GM12878 (cell line): ENCODE measurements at regions not wholly inside any gene's neighbourhood (a gene's known extent, or its start where the extent isn't known, plus 50 kb on each side); places are given as distances from the start of the nearest gene placed in this dataset.

Experiments used
- ATAC-seq: fragments of 200-7000 bp; cut with Tn5 transposase; 3 replicates; pipeline ENCODE4 v1.9.1; 2020; ENCODE audit warnings: mild to moderate bottlenecking, moderate library complexity
- BruUV-seq: library from RNA; stranded (reverse); fragments of 400-500 nt; replicated peaks from 2 replicates; lab custom pipeline; 2021; lab: Mats Ljungman, UMichigan
- CTCF ChIA-PET: fragments of 300-600 bp; sonication (Branson Sonifier 250); formaldehyde crosslinking; extraction: SDS; loops from one replicate; lab custom pipeline; 2021; ENCODE audit warnings: inconsistent platforms; lab: Yijun Ruan, JAX
- POLR2A ChIA-PET: fragments of 350-600 bp; formaldehyde crosslinking; extraction: SDS; loops from one replicate; lab custom pipeline; 2021; ENCODE audit warnings: inconsistent platforms; lab: Charles Lee
- RAD21 ChIA-PET: fragments of 300-600 bp; sonication (Branson Sonifier 250); formaldehyde crosslinking; loops from one replicate; lab custom pipeline; 2023; ENCODE audit warnings: antibody characterized with exemption; ENCODE audit not compliant: unreplicated experiment; lab: Charles Lee
- SMC1A ChIA-PET: fragments of 300-600 bp; sonication (Branson Sonifier 250); formaldehyde crosslinking; loops from one replicate; lab custom pipeline; 2023; ENCODE audit not compliant: unreplicated experiment, uncharacterized antibody; lab: Charles Lee
- DNase-seq: peaks from one replicate; pipeline ENCODE4 v3.0.0-alpha.2; 2011; ENCODE audit warnings: low read depth, low spot score
- FAIRE-seq: peaks from 3 replicates; lab custom pipeline; 2011; peaks lifted over from hg19 to GRCh38; lab: Jason Lieb, UNC
- H2AFZ ChIP-seq: 2 replicates; pipeline ENCODE4 v1.6.0; 2011; ENCODE audit warnings: low read depth, low read length, control low read depth; ENCODE audit not compliant: control insufficient read depth
- H3K27ac ChIP-seq: 2 replicates; pipeline ENCODE4 v1.5.1; 2011; ENCODE audit warnings: control low read depth; ENCODE audit not compliant: control insufficient read depth, insufficient read depth
- H3K27me3 ChIP-seq, 2 experiments: replicated peaks in 1 of 2; 2 replicates each; pipeline versions ENCODE4 v1.6.0 to v1.6.1; 2011; ENCODE audit warnings: low read length in 1 of 2; ENCODE audit not compliant: control insufficient read depth in 2 of 2, insufficient read depth in 2 of 2
- H3K36me3 ChIP-seq, 2 experiments: 2 replicates each; pipeline ENCODE4 v1.5.1; 2011; ENCODE audit warnings: low read length in 1 of 2; ENCODE audit not compliant: control insufficient read depth in 2 of 2, insufficient read depth in 2 of 2
- H3K4me1 ChIP-seq: 2 replicates; pipeline ENCODE4 v1.6.1; 2011; ENCODE audit warnings: mild to moderate bottlenecking, low read length, moderate library complexity, mixed read lengths; ENCODE audit not compliant: control insufficient read depth, insufficient read depth
- H3K4me2 ChIP-seq: 2 replicates; pipeline ENCODE4 v1.6.0; 2011; ENCODE audit warnings: control low read depth; ENCODE audit not compliant: control insufficient read depth, insufficient read depth
- H3K4me3 ChIP-seq: fragments of 200-600 bp; sonication (generic); 2 replicates; pipeline ENCODE4 v1.5.1; 2016
- H3K79me2 ChIP-seq: 2 replicates; pipeline ENCODE4 v1.6.0; 2011; ENCODE audit warnings: low read length; ENCODE audit not compliant: control insufficient read depth, insufficient read depth
- H3K9ac ChIP-seq: 2 replicates; pipeline ENCODE4 v1.8.0; 2011; ENCODE audit warnings: low read length, control low read depth, mixed read lengths; ENCODE audit not compliant: control insufficient read depth, insufficient read depth
- H3K9me3 ChIP-seq: replicated peaks from 3 replicates; pipeline ENCODE4 v1.5.1; 2011; ENCODE audit warnings: mild to moderate bottlenecking, low read length; ENCODE audit not compliant: control insufficient read depth, insufficient read depth
- H4K20me1 ChIP-seq: 2 replicates; pipeline ENCODE4 v1.6.0; 2011; ENCODE audit not compliant: control insufficient read depth, insufficient read depth
- CBFB ChIP-seq: IDR thresholded peaks from 2 replicates; pipeline ENCODE4 v1.6.1; 2016; ENCODE audit warnings: antibody characterized with exemption, low read depth
- CBX5 ChIP-seq: sonication (generic); IDR thresholded peaks from 2 replicates; pipeline ENCODE4 v1.6.1; 2016; ENCODE audit warnings: low read depth, moderate library complexity, mild to moderate bottlenecking, inconsistent platforms
- E2F4 ChIP-seq: IDR thresholded peaks from 2 replicates; pipeline ENCODE4 v1.6.1; 2012; ENCODE audit warnings: low read depth, low read length, improper control_type of control experiment
- JUND ChIP-seq: IDR thresholded peaks from 2 replicates; pipeline ENCODE4 v1.6.1; 2012; ENCODE audit warnings: low read depth, mild to moderate bottlenecking, low read length, improper control_type of control experiment, moderate library complexity
- NR2F1 ChIP-seq: fragments of 450-650 bp; conservative IDR thresholded peaks from 2 replicates; pipeline ENCODE4 v1.6.1; 2017; ENCODE audit warnings: mild to moderate bottlenecking
- PAX8 ChIP-seq: fragments of 450-650 bp; IDR thresholded peaks from 2 replicates; pipeline ENCODE4 v1.6.1; 2017; ENCODE audit warnings: mild to moderate bottlenecking, moderate library complexity
- RAD21 ChIP-seq: IDR thresholded peaks from 2 replicates; pipeline ENCODE4 v1.6.1; 2011; ENCODE audit warnings: mild to moderate bottlenecking, low read depth, low read length, moderate library complexity; ENCODE audit not compliant: insufficient read depth
- ZBED1 ChIP-seq: IDR thresholded peaks from 2 replicates; pipeline ENCODE4 v1.6.1; 2016; ENCODE audit warnings: borderline replicate concordance
- in situ Hi-C: fragments of 300-500 bp; cut with MboI; formaldehyde crosslinking; loops from 9 replicates; pipeline ENCODE4 v1.14.3; 2018; ENCODE audit warnings: mixed read lengths
- intact Hi-C: fragments of 100-400 bp; cut with micrococcal nuclease; formaldehyde crosslinking; loops from one replicate; pipeline ENCODE4 v1.14.2; 2022; ENCODE audit not compliant: unreplicated experiment
- TF ChIP-seq, protein P1 (sequence below): fragments of 450-650 bp; IDR thresholded peaks from 2 replicates; pipeline ENCODE4 v1.6.1; 2018; ENCODE audit warnings: borderline replicate concordance, mild to moderate bottlenecking; ENCODE audit not compliant: partially characterized antibody
- TF ChIP-seq, protein P2 (sequence below): fragments of 450-650 bp; IDR thresholded peaks from 2 replicates; pipeline ENCODE4 v1.6.1; 2017; ENCODE audit warnings: low read depth, mild to moderate bottlenecking, moderate library complexity
- TF ChIP-seq, protein P3 (sequence below): fragments of 450-650 bp; IDR thresholded peaks from 2 replicates; pipeline ENCODE4 v1.6.1; 2017; ENCODE audit warnings: mild to moderate bottlenecking, low read depth, inconsistent platforms; ENCODE audit not compliant: poor library complexity, severe bottlenecking

DNA sequence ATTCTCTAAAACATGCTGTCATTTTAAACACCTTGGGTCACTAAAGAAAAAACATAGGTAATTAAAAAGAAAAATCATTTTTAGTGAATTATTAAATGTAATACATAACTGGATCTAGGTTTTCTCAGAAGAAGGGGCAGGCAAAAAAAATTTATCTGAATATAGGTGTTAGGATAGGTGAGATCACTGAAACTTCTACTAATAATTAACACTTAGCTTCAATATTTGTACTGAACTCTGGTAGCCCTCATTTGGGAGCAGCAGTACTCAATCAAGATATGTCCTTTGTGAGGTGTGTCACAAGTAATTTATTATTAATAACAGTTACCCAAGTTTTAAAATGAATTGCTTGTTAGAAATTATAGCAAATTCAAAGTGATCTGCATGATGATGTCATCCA is 103.6 kb downstream of the ATP23 start:
- Histone ChIP-seq H3K9ac (no peak overlapping the region), H3K36me3 (no peaks in the 10 kb centered on the region), H3K4me3 (no peak overlapping the region), H3K4me1 (no peaks in the 10 kb centered on the region), H3K4me2 (no peak overlapping the region), H2AFZ (no peak overlapping the region), H4K20me1 (no peaks in the 10 kb centered on the region), H3K9me3 (no peaks in the 10 kb centered on the region), H3K27ac (no peak overlapping the region), H3K79me2 (no peaks in the 10 kb centered on the region), H3K27me3 (no peaks in the 10 kb centered on the region)
- in situ Hi-C loops (no loop called here), intact Hi-C loops (no loop called here)
- no peak for TF ChIP-seq E2F4
- TF ChIP-seq ZBED1 = no peak
- TF ChIP-seq JUND = no peak
- TF ChIP-seq, protein P1, sequence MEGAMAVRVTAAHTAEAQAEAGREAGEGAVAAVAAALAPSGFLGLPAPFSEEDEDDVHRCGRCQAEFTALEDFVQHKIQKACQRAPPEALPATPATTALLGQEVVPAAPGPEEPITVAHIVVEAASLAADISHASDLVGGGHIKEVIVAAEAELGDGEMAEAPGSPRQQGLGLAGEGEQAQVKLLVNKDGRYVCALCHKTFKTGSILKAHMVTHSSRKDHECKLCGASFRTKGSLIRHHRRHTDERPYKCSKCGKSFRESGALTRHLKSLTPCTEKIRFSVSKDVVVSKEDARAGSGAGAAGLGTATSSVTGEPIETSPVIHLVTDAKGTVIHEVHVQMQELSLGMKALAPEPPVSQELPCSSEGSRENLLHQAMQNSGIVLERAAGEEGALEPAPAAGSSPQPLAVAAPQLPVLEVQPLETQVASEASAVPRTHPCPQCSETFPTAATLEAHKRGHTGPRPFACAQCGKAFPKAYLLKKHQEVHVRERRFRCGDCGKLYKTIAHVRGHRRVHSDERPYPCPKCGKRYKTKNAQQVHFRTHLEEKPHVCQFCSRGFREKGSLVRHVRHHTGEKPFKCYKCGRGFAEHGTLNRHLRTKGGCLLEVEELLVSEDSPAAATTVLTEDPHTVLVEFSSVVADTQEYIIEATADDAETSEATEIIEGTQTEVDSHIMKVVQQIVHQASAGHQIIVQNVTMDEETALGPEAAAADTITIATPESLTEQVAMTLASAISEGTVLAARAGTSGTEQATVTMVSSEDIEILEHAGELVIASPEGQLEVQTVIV = no peak
- TF ChIP-seq CBX5 = no peak
- TF ChIP-seq, protein P2, sequence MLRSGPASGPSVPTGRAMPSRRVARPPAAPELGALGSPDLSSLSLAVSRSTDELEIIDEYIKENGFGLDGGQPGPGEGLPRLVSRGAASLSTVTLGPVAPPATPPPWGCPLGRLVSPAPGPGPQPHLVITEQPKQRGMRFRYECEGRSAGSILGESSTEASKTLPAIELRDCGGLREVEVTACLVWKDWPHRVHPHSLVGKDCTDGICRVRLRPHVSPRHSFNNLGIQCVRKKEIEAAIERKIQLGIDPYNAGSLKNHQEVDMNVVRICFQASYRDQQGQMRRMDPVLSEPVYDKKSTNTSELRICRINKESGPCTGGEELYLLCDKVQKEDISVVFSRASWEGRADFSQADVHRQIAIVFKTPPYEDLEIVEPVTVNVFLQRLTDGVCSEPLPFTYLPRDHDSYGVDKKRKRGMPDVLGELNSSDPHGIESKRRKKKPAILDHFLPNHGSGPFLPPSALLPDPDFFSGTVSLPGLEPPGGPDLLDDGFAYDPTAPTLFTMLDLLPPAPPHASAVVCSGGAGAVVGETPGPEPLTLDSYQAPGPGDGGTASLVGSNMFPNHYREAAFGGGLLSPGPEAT = no peak
- no peak for TF ChIP-seq NR2F1
- TF ChIP-seq RAD21 = no peak
- TF ChIP-seq CBFB = no peak
- TF ChIP-seq PAX8 = no peak
- TF ChIP-seq, protein P3, sequence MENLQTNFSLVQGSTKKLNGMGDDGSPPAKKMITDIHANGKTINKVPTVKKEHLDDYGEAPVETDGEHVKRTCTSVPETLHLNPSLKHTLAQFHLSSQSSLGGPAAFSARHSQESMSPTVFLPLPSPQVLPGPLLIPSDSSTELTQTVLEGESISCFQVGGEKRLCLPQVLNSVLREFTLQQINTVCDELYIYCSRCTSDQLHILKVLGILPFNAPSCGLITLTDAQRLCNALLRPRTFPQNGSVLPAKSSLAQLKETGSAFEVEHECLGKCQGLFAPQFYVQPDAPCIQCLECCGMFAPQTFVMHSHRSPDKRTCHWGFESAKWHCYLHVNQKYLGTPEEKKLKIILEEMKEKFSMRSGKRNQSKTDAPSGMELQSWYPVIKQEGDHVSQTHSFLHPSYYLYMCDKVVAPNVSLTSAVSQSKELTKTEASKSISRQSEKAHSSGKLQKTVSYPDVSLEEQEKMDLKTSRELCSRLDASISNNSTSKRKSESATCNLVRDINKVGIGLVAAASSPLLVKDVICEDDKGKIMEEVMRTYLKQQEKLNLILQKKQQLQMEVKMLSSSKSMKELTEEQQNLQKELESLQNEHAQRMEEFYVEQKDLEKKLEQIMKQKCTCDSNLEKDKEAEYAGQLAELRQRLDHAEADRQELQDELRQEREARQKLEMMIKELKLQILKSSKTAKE = no peak
- FAIRE-seq (no peak), ATAC-seq (no peak), DNase-seq (no peak)
- ChIA-PET SMC1A (no interaction called here), POLR2A (no interaction called here), RAD21 (no interaction called here), CTCF (no interaction called here)
- no TSS peak for BruUV-seq
